ENCODE measurements at regions not wholly inside any gene's neighbourhood (a gene's known extent, or its start where the extent isn't known, plus 50 kb on each side); places are given as distances from the start of the nearest gene placed in this dataset.

- TF ChIP-seq CTCF (IDR thresholded peaks at IDR 0.05) = no peak
- no peak for TF ChIP-seq POLR2A (IDR thresholded peaks at IDR 0.05)
Measured at GRCh38 chr4:178264001-178264400, 821.8 kb upstream of the AGA start.

Data from vagina (tissue), 2 donors.